ENCODE measurements at regions not wholly inside any gene's neighbourhood (a gene's known extent, or its start where the extent isn't known, plus 50 kb on each side); places are given as distances from the start of the nearest gene placed in this dataset.

DNA sequence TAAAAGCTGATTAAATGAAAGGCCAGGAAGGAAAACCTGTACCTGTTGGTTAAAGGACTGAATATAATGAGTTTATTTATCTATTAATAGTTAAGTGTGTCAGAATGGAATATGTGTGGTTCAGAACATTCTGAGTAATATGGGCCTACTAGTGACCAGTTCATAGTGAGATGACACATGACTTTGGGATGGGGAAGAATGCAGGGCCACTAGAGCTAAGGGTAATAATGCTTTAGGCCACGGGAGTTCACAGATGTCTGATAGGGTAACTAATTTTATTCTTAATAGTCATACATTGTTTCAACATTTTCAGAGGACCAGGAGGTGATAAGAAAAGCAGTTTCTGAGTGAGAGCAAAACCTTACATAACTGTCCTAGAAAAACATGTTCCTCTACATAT is 247.8 kb upstream of the OR4E1 start:
- ATAC-seq (no peak), DNase-seq (no peak)
- TF ChIP-seq, protein P1, sequence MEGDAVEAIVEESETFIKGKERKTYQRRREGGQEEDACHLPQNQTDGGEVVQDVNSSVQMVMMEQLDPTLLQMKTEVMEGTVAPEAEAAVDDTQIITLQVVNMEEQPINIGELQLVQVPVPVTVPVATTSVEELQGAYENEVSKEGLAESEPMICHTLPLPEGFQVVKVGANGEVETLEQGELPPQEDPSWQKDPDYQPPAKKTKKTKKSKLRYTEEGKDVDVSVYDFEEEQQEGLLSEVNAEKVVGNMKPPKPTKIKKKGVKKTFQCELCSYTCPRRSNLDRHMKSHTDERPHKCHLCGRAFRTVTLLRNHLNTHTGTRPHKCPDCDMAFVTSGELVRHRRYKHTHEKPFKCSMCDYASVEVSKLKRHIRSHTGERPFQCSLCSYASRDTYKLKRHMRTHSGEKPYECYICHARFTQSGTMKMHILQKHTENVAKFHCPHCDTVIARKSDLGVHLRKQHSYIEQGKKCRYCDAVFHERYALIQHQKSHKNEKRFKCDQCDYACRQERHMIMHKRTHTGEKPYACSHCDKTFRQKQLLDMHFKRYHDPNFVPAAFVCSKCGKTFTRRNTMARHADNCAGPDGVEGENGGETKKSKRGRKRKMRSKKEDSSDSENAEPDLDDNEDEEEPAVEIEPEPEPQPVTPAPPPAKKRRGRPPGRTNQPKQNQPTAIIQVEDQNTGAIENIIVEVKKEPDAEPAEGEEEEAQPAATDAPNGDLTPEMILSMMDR (IDR thresholded peaks at IDR 0.05): no peak
- Histone ChIP-seq H3K27me3 (no peaks in the 10 kb centered on the region), H3K9me3 (no peaks in the 10 kb centered on the region), H3K4me1 (peaks cover 0 to 7% of the 10 kb centered on the region in 2 donors), H3K36me3 (no peaks in the 10 kb centered on the region), H3K27ac (no peak overlapping the region), H3K4me3 (no peak overlapping the region)
- intact Hi-C loops (cut with DNase I): no loop called here

DNA sequence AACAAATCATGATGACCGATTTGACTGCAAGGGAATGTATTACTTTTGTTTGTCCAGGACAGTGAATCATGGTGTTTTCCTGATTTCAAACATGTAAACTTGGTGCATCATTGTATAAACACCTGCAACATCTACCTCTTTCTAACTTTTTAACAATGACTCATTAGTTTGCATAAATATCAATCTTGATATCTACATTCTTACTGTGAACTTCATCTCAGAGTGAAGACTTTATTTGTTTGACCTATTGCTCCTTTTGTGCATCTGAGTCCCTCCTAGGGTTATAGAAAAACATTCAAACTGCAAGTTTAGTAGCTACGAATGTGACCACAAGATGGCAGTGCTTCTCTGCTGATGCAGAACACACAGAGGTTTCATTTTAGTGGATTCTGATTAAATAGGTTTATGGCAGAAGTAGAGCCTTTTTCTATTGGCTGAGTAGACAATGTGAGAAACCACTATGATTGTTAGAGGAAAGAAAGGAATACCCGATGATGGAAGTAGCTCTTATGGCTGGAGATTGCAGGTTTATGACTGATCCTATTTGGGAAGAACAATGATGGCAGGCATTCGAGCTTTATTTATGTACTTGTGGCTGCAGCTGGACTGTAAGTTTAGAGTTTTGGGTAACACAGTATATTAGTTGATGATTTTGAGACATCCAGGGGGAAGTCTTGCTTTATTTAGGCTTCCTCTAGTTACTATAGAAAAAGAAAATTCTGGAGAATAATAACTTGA is 244.2 kb upstream of the OR4E1 start:
- intact Hi-C loops (cut with DNase I): no loop called here
- peak; percentile 78 for ATAC-seq

DNA sequence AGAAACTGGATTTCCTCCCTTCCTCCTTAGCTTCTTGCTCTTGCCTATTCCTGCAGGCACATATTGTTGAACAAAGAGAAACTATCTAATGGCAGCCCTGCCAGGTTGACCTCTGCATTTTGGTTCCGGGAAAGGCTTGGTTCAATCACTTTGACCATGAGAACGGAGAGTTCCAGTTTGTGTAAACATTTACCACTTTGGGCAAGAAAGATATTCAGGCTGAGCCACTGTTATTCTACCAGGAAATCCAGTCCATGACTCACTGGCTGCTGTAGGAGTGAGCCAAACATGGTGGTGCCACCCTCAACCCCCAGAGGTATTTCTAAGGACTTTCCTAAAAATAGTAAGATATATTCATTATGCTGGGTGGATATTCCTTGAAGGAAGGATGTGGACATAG is 242.2 kb upstream of the OR4E1 start:
- Histone ChIP-seq H3K4me3 (no peak overlapping the region), H3K9me3 (no peaks in the 10 kb centered on the region), H3K27ac (peak overlapping the region in 1 of 2 donors; percentile 43), H3K4me1 (peaks cover 0 to 11% of the 10 kb centered on the region in 2 donors), H3K36me3 (no peaks in the 10 kb centered on the region), H3K27me3 (no peaks in the 10 kb centered on the region)
- peak; percentile 81 for ATAC-seq
- TF ChIP-seq, protein P1 (IDR thresholded peaks at IDR 0.05): no peak
- intact Hi-C loops (cut with DNase I): no loop called here
- DNase-seq: no peak

More for the DNA sequence above, 244.2 kb upstream of the OR4E1 start:
- H3K36me3 ChIP-seq: no peaks in the 10 kb centered on the region
- peaks cover 0 to 11% of the 10 kb centered on the region in 2 donors for H3K4me1 ChIP-seq
- no peaks in the 10 kb centered on the region for H3K9me3 ChIP-seq
- no peak overlapping the region for H3K4me3 ChIP-seq
- TF ChIP-seq, protein P1 (IDR thresholded peaks at IDR 0.05): peak; percentile 54 to 67
- no peak overlapping the region for H3K27ac ChIP-seq
- DNase-seq: peak in 2 of 4 donors; percentile 31 to 65
- H3K27me3 ChIP-seq: no peaks in the 10 kb centered on the region

DNA sequence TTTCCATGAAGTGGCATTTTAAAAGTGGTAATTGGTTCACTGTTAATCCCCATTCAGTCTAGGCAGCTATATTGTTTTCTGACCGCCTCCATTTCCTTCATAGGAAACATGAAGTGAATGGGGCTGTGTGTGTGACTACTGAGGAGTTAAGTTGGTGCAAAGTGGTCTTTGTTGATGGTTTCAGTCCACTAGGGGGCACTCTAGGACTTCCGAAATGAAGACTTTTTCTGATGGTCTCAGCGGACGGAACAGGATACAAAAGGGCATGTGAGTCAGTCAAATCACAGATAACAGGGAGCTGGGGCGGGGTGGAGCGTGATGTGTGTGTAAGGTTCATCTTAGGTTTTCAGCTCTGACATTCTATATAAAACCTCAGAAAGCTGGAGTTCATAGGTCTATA is 240.1 kb upstream of the OR4E1 start:
- Histone ChIP-seq H3K36me3 (no peaks in the 10 kb centered on the region), H3K4me1 (peaks cover 0 to 11% of the 10 kb centered on the region in 2 donors), H3K9me3 (no peaks in the 10 kb centered on the region), H3K27ac (no peak overlapping the region), H3K4me3 (no peak overlapping the region), H3K27me3 (no peaks in the 10 kb centered on the region)
- intact Hi-C loops (cut with DNase I): no loop called here
- ATAC-seq (peak; percentile 75), DNase-seq (peak in 2 of 4 donors; percentile 26 to 63)
- TF ChIP-seq, protein P1 (IDR thresholded peaks at IDR 0.05): peak; percentile 33 to 48

DNA sequence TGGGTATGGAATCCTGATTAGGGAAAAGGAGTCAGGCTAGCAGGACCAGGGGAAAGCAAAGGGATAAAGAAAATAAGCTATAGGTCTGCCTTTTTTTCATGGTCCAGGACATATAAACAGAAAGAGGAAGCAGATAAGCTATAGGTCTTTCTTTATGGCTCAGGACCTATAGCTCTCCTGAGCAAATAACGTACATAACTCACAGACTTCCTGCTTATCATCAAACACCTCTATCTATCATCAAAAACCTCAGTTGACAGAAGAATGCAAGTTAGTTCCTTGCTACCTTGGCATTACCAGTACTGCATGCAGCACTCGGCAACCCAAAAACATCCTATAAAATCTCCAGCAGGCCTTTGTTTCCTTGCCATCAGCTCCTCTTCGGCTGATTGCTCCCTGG is 238.7 kb upstream of the OR4E1 start:
- Histone ChIP-seq H3K9me3 (no peaks in the 10 kb centered on the region), H3K36me3 (no peaks in the 10 kb centered on the region), H3K4me3 (no peak overlapping the region), H3K27ac (no peak overlapping the region), H3K4me1 (peaks cover 0 to 4% of the 10 kb centered on the region in 2 donors), H3K27me3 (no peaks in the 10 kb centered on the region)
- ATAC-seq (no peak), DNase-seq (no peak)
- TF ChIP-seq, protein P1 (IDR thresholded peaks at IDR 0.05): no peak
- intact Hi-C loops (cut with DNase I): no loop called here

All from left lung (tissue), 4 donors.